Choroid plexus epithelial cell (primary cell): ENCODE measurements at regions not wholly inside any gene's neighbourhood (a gene's known extent, or its start where the extent isn't known, plus 50 kb on each side); places are given as distances from the start of the nearest gene placed in this dataset.

Experiments used
- DNase-seq: peaks from one replicate; pipeline ENCODE4 v3.0.0-alpha.2; 2010; ENCODE audit warnings: low read depth
- H3K4me3 ChIP-seq: 2 replicates; pipeline ENCODE4 v1.5.1; 2011; ENCODE audit warnings: low read depth, mild to moderate bottlenecking, control low read depth, low read length, moderate library complexity
- CTCF ChIP-seq: conservative IDR thresholded peaks from 2 replicates; pipeline ENCODE4 v1.5.1; 2011; ENCODE audit warnings: low read depth, mild to moderate bottlenecking, control low read depth, inconsistent platforms, low read length, moderate library complexity

DNA sequence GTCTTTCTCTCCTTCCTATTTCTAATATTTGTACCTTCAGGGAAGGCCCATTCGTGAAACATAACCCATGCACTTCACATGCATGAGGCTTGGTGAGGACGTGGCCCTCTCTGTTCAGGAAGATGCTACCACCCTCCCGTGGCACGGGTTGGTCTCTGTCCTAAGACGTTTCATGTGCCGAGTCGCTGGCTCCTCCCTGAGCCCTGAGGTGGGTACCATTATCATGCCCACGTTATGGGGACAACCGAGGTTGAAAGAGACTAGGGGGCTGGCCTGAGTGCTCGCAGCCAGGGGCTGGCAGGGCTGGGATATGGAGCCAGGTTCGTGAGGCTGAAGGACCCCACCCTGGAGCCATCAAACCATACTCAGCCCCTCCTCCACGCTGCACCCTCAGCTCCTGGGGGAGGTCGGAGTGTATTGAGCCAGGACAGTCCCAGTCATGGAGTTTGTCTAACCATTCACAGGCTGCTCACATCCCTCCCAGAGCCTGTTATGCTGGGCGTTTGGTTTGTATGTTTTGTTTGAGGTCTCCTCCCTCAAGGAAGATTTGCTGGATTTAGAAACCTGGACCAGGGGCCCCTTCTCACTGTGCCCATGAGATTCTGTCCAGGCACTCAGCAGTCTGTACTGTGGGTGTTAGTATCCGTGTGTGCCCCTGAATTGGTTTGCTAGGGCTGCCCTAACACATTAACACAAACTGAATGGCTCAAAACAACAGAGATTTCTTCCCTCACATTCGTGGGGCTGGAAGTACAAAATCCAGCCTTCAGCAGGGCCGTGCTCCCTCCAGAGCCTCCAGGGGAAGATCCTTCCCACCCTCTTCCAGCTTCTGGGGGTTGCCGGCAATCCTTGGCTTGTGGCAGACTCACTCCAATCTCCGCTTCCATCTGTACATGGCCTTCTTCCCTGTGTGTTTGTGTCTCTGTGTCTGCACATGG, 88.3 kb downstream of the ANKRD60 start:
- no peak overlapping the region for H3K4me3 ChIP-seq
- no peak for TF ChIP-seq CTCF
- no peak for DNase-seq

DNA sequence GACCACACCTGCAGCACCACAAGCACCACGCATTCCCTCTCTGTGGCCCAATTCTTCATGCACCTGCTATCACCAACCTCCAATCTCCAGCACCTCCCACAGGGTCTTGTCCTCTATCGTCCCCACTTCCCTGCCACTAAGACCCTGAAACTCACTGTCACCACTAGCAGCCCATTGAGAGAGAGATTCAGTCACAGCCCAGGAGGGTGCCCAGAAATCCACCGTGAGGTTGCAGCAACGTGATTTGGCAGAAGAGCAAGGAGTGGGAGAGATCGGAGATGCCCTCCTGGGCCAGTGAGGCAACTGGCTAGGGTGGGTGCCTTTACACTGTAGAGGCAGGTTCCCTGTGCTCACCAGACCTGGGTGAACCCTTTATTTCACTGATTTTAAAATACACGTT, 90.1 kb downstream of the ANKRD60 start:
- DNase-seq = no peak
- no peak for TF ChIP-seq CTCF
- no peak overlapping the region for H3K4me3 ChIP-seq

- no peak overlapping the region for H3K4me3 ChIP-seq
- no peak for DNase-seq
- no peak for TF ChIP-seq CTCF
Observed at GRCh38 chr20:58137651-58138265, 90.7 kb downstream of the ANKRD60 start.

DNA sequence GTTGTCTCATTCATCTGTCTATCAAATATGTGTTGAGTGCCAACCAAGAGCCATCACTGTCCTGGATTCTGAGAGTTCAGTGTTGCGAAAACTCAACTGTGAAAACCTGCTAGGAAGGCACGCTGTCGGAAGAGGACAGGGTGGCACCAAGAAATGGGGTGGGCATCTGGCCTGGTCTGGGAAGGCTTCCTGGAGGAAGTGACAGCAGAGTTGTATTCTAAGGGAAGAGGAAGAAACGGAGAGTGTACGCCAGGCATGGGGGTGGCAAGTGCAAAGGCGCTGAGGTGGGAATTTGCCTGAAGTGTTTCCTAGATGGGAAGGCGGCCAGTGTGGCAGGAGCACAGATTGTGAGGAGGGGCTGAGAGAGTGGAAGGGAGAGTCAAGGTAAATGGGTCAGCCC, 91.2 kb downstream of the ANKRD60 start:
- no peak for TF ChIP-seq CTCF
- H3K4me3 ChIP-seq = no peak overlapping the region
- no peak for DNase-seq

- no peak overlapping the region for H3K4me3 ChIP-seq
- no peak for TF ChIP-seq CTCF
- no peak for DNase-seq
Observed at GRCh38 chr20:58136149-58136484, 92.3 kb downstream of the ANKRD60 start.

DNA sequence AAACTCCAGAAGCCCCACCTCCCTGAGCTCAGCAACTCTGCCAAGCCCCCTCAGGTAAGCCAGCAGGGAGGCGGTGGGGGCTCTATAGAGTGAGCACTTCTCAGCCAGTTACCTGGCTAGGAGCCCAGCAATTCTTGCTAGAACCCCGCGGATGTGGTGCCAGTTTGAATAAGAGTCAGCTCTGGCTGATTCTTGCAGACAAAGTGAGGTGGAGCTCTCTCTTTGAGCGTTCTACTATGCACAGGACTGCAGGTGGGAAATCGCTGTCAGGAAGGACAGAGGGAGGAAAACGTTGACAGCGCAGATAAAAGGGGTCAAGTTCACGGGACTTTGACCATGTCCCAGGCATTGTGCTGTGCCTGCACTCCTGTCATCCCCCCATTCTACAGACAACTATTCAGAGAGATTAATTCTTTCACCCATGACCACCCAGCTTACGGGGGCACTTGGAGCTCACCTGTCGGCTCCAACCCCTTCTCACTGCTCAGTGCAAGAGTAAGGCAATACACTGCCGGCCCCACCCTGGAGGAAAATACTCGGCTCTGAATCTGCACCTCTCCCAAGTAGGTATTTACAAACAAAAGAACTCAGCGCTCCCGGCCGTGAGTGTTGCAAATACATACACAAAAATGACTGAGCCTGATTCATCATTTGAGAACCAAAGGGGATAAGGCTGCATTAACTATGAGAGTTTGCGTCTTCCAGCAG, 92.9 kb downstream of the ANKRD60 start:
- DNase-seq = no peak
- H3K4me3 ChIP-seq = no peak overlapping the region
- no peak for TF ChIP-seq CTCF
